T-helper 1 cell treated with Interleukin-12 subunit alpha and Interleukin-12 subunit beta and Interleukin-4 antibody, amounts not matched to agents 30 μg/mL and 1 μg/mL, for 36 hours (primary cell): ENCODE measurements at regions not wholly inside any gene's neighbourhood (a gene's known extent, or its start where the extent isn't known, plus 50 kb on each side); places are given as distances from the start of the nearest gene placed in this dataset.
"Not testable (repeated sequence)": the region's sequence is repeated elsewhere in the genome, so short reads cannot be mapped to it uniquely, and the experiment has no call there.

ENCODE experiments used
- H3K27ac Mint-ChIP-seq: one replicate; pipeline ENCODE4 v1.8.0; 2021; ENCODE audit warnings: mild to moderate bottlenecking, mixed read lengths
- H3K27me3 Mint-ChIP-seq: one replicate; pipeline ENCODE4 v1.8.0; 2021; ENCODE audit warnings: low read depth, mixed read lengths
- H3K36me3 Mint-ChIP-seq: one replicate; pipeline ENCODE4 v1.8.0; 2021; ENCODE audit warnings: low read depth, mixed read lengths
- H3K4me1 Mint-ChIP-seq: one replicate; pipeline ENCODE4 v1.8.0; 2021; ENCODE audit warnings: low read depth, mixed read lengths
- H3K4me3 Mint-ChIP-seq: one replicate; pipeline ENCODE4 v1.8.0; 2021; ENCODE audit warnings: mild to moderate bottlenecking, moderate library complexity, mixed read lengths
- H3K9me3 Mint-ChIP-seq: one replicate; pipeline ENCODE4 v1.8.0; 2021; ENCODE audit warnings: mixed read lengths

DNA sequence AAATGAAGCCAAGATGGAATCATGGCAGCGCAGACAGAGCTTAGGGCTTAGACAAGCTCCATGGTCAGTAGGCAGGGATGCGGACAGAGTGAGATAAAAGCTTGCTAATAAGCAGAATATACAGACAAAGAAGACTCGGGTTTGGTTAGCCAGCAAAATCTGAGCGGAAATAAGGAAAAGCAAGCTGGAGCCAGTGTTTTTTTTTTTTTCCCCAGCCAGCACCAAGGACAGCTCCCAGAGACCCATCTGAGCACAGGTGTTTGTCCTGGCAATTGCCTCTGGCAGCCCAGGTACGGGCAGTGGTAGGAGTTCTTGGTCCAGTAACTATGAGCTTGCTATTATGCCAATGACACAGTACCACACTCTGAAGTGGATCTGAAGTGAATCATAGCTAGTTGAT, 187.6 kb downstream of the ADCYAP1 start:
- no peaks in the 10 kb centered on the region for H3K27me3 Mint-ChIP-seq
- no peak overlapping the region for H3K4me3 Mint-ChIP-seq
- no peaks in the 10 kb centered on the region for H3K36me3 Mint-ChIP-seq
- no peak overlapping the region for H3K27ac Mint-ChIP-seq
- H3K4me1 Mint-ChIP-seq: no peaks in the 10 kb centered on the region
- peaks cover 10% of the 10 kb centered on the region for H3K9me3 Mint-ChIP-seq

DNA sequence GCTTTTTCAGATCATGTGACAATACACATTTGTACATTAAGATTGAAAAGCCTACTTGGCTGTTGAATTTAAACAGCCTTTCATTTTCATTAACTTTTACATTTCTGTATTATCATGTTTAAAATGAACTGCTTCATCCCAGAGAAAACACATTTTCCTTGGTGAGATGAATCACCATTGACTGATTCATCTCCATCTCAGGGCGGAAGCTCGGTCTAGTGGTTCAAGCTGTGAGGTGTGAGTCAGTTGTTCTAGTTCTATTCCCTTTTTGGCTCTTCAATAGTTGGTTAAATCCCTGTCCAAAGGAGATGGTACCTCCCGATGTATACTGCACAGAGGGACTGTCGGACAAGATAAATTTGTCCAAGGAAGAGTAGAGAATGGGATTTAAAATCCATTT, 189.7 kb downstream of the ADCYAP1 start:
- Mint-ChIP-seq H3K4me1 (no peaks in the 10 kb centered on the region), H3K27me3 (no peaks in the 10 kb centered on the region), H3K36me3 (no peaks in the 10 kb centered on the region), H3K4me3 (no peak overlapping the region), H3K9me3 (peaks cover 12% of the 10 kb centered on the region), H3K27ac (no peak overlapping the region)

DNA sequence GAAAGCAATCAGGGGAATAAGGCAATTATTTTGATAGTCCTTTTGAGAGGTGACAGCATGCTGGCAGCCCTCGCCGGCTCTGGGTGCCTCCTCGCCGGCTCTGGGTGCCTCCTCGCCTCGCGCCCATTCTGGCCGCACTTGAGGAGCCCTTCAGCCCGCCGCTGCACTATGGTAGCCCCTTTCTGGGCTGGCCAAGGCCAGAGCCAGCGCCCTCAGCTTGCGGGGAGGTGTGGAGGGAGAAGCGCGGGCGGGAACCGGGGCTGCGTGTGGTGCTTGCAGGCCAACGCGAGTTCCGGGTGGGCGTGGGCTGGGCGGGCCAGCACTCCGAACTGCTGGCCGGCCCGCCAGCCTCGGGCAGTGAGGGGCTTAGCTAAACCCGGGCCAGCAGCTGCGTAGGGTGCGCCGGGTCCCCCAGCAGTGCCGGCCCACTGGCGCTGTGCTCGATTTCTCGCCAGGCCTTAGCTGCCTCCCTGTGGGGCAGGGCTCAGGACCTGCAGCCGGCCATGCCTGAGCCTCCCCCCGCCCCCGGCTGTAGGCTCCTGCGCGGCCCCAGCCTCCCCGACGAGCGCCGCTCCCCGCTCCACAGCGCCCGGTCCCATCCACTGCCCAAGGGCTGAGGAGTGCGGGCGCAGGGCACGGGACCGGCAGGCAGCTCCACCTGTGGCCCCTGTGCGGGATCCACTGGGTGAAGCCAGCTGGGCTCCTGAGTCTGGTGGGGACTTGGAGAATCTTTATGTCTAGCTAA, 193.5 kb downstream of the ADCYAP1 start:
- not testable (repeated sequence) for H3K27ac Mint-ChIP-seq, H3K4me3 Mint-ChIP-seq, H3K4me1 Mint-ChIP-seq, H3K36me3 Mint-ChIP-seq, H3K27me3 Mint-ChIP-seq
- H3K9me3 Mint-ChIP-seq: peaks cover 16% of the 10 kb centered on the region

GRCh38 chr18:1102848-1103247, 198.2 kb downstream of the ADCYAP1 start:
- H3K36me3 Mint-ChIP-seq: no peaks in the 10 kb centered on the region
- H3K4me1 Mint-ChIP-seq: no peaks in the 10 kb centered on the region
- no peaks in the 10 kb centered on the region for H3K27me3 Mint-ChIP-seq
- H3K4me3 Mint-ChIP-seq: no peak overlapping the region
- H3K9me3 Mint-ChIP-seq: peaks cover 13% of the 10 kb centered on the region
- no peak overlapping the region for H3K27ac Mint-ChIP-seq

- Mint-ChIP-seq H3K9me3 (peaks cover 13% of the 10 kb centered on the region), H3K27ac (no peak overlapping the region), H3K36me3 (no peaks in the 10 kb centered on the region), H3K4me3 (no peak overlapping the region), H3K4me1 (no peaks in the 10 kb centered on the region), H3K27me3 (no peaks in the 10 kb centered on the region)
Measured at GRCh38 chr18:1103537-1103936, 198.9 kb downstream of the ADCYAP1 start.

GRCh38 chr18:1104181-1104881, 199.7 kb downstream of the ADCYAP1 start:
- H3K36me3 Mint-ChIP-seq: no peaks in the 10 kb centered on the region
- no peak overlapping the region for H3K27ac Mint-ChIP-seq
- no peaks in the 10 kb centered on the region for H3K27me3 Mint-ChIP-seq
- peaks cover 7% of the 10 kb centered on the region for H3K9me3 Mint-ChIP-seq
- H3K4me1 Mint-ChIP-seq: no peaks in the 10 kb centered on the region
- H3K4me3 Mint-ChIP-seq: no peak overlapping the region

DNA sequence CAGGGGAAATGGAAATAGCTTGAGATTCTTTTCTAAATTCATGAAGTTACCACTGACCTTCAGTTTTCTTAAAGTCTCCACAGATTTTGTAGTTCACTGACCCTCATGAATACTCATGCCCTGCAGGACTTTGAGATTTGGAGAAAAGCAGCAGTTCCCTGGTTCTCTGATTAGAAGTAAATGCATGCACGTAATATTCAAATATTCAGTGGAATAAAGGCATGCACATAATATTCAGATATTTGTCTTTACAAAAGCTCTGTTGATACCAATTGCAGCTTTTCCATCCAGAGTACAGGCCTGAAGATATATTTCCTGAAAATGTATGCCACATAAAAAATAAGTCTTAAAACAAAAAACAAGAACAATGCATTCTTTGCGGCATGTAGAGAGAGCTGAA, 219.8 kb downstream of the ADCYAP1 start:
- H3K27ac Mint-ChIP-seq: no peak overlapping the region
- H3K4me1 Mint-ChIP-seq: no peaks in the 10 kb centered on the region
- H3K27me3 Mint-ChIP-seq: no peaks in the 10 kb centered on the region
- H3K36me3 Mint-ChIP-seq: no peaks in the 10 kb centered on the region
- no peaks in the 10 kb centered on the region for H3K9me3 Mint-ChIP-seq
- no peak overlapping the region for H3K4me3 Mint-ChIP-seq

DNA sequence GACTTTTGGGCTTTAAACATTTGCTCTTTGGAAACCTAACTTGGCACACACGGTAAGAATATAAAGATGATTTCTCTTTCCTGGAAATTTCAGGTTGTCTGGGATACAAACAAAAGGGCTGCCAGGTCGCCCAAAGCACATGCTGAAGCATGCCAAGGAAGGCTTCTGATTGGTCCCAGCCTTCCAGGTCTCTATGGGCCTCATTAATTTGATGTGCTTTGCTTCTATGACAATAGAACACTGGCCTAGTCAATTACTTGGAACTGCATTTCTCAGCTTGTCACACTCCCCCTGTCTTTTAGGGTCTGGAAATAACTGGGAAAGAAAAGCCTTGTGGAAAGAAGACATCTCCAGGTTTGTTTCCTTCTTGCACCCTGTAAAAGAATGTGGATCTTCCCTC, 228.9 kb downstream of the ADCYAP1 start:
- Mint-ChIP-seq H3K36me3 (no peaks in the 10 kb centered on the region), H3K27me3 (no peaks in the 10 kb centered on the region)

GRCh38 chr18:1147730-1148129, 243.1 kb downstream of the ADCYAP1 start:
- no peaks in the 10 kb centered on the region for H3K4me1 Mint-ChIP-seq
- no peak overlapping the region for H3K4me3 Mint-ChIP-seq
- H3K36me3 Mint-ChIP-seq: no peaks in the 10 kb centered on the region
- no peak overlapping the region for H3K27ac Mint-ChIP-seq
- H3K9me3 Mint-ChIP-seq: peaks cover 30% of the 10 kb centered on the region
- no peaks in the 10 kb centered on the region for H3K27me3 Mint-ChIP-seq

More for the DNA sequence above, 228.9 kb downstream of the ADCYAP1 start:
- Mint-ChIP-seq H3K9me3 (no peaks in the 10 kb centered on the region), H3K4me1 (no peaks in the 10 kb centered on the region), H3K4me3 (no peak overlapping the region), H3K27ac (no peak overlapping the region)

GRCh38 chr18:1149709-1150108, 245.0 kb downstream of the ADCYAP1 start:
- H3K27me3 Mint-ChIP-seq: no peaks in the 10 kb centered on the region
- peaks cover 25% of the 10 kb centered on the region for H3K9me3 Mint-ChIP-seq
- no peak overlapping the region for H3K27ac Mint-ChIP-seq
- H3K36me3 Mint-ChIP-seq: no peaks in the 10 kb centered on the region
- H3K4me1 Mint-ChIP-seq: no peaks in the 10 kb centered on the region
- no peak overlapping the region for H3K4me3 Mint-ChIP-seq

GRCh38 chr18:1150344-1150743, 245.7 kb downstream of the ADCYAP1 start:
- Mint-ChIP-seq H3K9me3 (peaks cover 25% of the 10 kb centered on the region), H3K27me3 (no peaks in the 10 kb centered on the region), H3K4me1 (no peaks in the 10 kb centered on the region), H3K4me3 (no peak overlapping the region), H3K27ac (no peak overlapping the region), H3K36me3 (no peaks in the 10 kb centered on the region)

GRCh38 chr18:1152958-1153357, 248.3 kb downstream of the ADCYAP1 start:
- peaks cover 18% of the 10 kb centered on the region for H3K9me3 Mint-ChIP-seq
- H3K27ac Mint-ChIP-seq, H3K4me3 Mint-ChIP-seq, H3K27me3 Mint-ChIP-seq, H3K36me3 Mint-ChIP-seq, H3K4me1 Mint-ChIP-seq: not testable (repeated sequence)

GRCh38 chr18:1173593-1173992, 268.9 kb downstream of the ADCYAP1 start:
- H3K9me3 Mint-ChIP-seq: peaks cover 9% of the 10 kb centered on the region
- H3K4me3 Mint-ChIP-seq: no peak overlapping the region
- H3K36me3 Mint-ChIP-seq: no peaks in the 10 kb centered on the region
- no peaks in the 10 kb centered on the region for H3K27me3 Mint-ChIP-seq
- H3K27ac Mint-ChIP-seq: no peak overlapping the region
- no peaks in the 10 kb centered on the region for H3K4me1 Mint-ChIP-seq

DNA sequence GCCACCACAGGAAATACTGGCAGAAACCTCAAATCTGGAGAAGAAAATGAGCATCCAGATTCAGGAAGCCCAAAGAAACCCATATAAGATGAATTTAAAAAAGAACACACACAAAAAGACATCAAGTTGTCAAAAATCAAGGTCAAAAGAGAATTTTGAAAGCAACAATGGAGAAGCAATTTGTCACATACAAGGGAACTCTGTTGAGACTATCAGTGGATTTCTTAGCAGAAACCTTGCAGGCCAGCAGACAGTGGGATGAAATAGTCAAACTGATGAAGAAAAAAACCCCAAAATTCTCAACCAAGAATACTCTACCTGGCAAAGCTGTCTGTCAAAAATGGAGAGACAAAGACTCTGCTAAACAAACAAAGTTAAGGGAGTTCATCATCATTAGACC, 272.6 kb downstream of the ADCYAP1 start:
- no peak overlapping the region for H3K27ac Mint-ChIP-seq
- H3K9me3 Mint-ChIP-seq: peaks cover 21% of the 10 kb centered on the region
- no peaks in the 10 kb centered on the region for H3K27me3 Mint-ChIP-seq
- H3K4me3 Mint-ChIP-seq: no peak overlapping the region
- no peaks in the 10 kb centered on the region for H3K36me3 Mint-ChIP-seq
- H3K4me1 Mint-ChIP-seq: no peaks in the 10 kb centered on the region

DNA sequence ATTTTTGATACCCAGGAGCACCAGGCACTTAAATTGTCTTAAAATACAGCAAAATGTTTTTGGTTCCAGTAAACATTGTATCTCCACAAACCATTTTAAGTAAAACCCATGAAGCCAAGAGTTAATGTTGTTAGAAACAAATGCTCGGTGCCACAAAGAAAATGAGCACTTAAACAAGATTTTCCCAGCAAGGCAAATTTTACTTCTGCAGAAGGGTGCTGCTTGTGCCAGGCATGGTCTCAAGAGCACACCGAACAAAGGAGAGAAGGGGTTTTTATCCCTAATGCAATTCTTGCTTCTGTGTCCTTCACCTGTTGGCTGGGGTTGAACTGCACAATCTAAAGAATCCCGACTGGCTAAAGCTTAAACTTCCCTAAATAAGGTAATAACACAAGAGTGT, 286.7 kb downstream of the ADCYAP1 start:
- no peaks in the 10 kb centered on the region for H3K36me3 Mint-ChIP-seq
- H3K4me3 Mint-ChIP-seq: no peak overlapping the region
- no peaks in the 10 kb centered on the region for H3K27me3 Mint-ChIP-seq
- peaks cover 9% of the 10 kb centered on the region for H3K9me3 Mint-ChIP-seq
- H3K4me1 Mint-ChIP-seq: no peaks in the 10 kb centered on the region
- H3K27ac Mint-ChIP-seq: no peak overlapping the region
